HG03432 (cell line): ENCODE measurements at regions not wholly inside any gene's neighbourhood (a gene's known extent, or its start where the extent isn't known, plus 50 kb on each side); places are given as distances from the start of the nearest gene placed in this dataset.
A peak's percentile ranks its signal among the peaks of the same experiment; 100 is the strongest.
"Not testable (repeated sequence)": the region's sequence is repeated elsewhere in the genome, so short reads cannot be mapped to it uniquely, and the experiment has no call there.

Experiments used
- ATAC-seq: cut with Tn5 transposase; IDR thresholded peaks from one replicate; pipeline ENCODE4 v1.9.1; 2021; ENCODE audit warnings: mild to moderate bottlenecking, moderate library complexity; ENCODE audit not compliant: unreplicated experiment

DNA sequence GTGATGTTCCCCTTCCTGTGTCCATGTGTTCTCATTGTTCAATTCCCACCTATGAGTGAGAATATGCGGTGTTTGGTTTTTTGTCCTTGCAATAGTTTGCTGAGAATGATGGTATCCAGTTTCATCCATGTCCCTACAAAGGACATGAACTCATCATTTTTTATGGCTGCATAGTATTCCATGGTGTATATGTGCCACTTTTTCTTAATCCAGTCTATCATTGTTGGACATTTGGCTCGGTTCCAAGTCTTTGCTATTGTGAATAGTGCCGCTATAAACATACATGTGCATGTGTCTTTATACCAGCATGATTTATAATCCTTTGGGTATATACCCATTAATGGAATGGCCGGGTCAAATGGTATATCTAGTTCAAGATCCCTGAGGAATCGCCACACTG, 229.4 kb downstream of the HTR1A start:
- ATAC-seq = not testable (repeated sequence)

DNA sequence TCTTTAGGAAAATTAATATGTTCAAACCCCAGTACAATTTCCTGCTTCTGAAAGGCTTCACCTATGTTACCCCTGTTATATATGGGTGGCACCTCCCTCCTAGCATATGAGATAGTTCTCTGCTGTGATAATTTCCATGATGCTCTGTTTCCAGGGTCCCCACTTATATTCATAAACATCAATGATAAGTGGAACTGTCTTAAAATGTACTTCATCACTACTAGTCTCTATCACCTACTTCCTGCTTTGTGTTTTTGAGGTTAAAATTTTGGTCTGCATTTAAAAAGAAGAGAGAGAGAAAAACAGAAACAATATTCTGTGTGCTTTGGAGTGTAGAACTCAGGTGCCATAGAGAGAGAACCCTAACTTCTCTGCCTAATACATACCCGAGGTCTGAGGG, 234.7 kb downstream of the HTR1A start:
- no peak for ATAC-seq

DNA sequence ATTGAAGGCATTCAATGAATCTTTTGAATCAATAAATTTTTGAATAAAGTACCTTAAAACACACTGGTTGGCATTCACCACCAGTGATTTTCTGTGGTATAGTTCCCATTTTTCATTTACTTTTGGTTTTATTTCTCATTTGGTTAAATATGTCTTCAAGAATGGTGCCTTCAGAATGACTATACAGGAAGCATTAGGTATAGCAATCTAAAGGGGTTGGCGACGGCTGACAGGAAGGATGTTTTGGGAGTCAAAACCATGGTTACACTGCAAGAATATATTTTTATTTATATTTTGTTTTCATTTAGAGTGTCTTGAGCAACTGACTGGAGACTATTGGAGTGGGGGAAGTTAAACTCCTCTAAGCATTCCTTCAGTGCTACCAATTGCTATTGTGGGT, 235.7 kb downstream of the HTR1A start:
- peak; percentile 85 for ATAC-seq

DNA sequence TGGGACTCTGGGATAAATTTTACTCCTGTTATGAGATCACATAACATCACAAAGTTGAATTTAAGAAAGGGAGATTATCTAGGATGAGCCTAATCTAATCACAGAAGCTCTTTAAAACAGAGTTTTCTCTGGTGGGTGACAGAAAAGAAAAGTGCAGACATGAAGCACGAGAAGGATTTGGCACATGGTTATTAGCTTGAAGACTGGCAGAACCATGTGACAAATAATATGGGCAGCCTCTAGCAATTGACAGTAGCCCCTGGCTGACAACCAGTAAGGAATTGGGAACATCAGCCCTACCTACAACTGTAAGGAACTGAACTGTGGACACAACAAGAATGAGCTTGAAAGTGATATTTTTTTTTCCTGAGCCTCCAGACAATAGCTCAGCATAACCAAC, 243.1 kb downstream of the HTR1A start:
- no peak for ATAC-seq

DNA sequence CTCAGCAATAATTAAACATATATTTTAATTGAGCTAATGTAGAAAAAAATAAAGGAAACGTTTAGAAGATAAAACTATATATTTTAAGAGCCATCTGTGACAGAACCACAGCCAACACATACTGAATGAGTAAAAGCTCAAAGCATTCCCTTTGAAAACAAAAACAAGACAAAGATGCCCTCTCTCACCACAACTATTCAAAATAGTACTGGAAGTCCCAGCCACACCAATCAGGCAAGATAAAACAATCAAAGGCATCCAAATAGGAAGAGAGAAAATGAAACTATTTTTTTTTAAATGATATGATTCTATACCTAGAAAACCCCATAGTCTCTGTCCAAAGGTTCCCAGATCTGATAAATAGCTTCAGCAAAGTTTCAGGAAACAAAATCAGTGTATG, 262.0 kb downstream of the HTR1A start:
- no peak for ATAC-seq

DNA sequence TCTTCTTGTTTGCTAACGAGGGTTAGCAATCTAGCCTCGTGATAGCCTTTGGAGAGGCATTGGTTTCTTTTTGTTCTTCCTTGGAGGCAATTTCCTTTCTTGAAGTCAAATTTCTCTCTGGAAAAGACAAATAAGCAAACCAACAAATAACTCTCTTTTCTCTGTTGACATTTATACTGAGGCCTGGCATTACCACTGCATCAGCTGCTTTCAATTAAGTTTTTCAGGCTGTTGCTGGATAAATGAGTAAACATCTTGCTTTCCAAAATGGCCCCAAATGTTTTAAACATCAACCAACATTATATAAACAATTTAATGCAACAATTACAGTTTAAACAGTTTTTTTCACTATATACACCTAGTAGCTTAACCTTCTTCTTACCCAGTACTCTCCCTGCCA, 264.4 kb downstream of the HTR1A start:
- no peak for ATAC-seq

DNA sequence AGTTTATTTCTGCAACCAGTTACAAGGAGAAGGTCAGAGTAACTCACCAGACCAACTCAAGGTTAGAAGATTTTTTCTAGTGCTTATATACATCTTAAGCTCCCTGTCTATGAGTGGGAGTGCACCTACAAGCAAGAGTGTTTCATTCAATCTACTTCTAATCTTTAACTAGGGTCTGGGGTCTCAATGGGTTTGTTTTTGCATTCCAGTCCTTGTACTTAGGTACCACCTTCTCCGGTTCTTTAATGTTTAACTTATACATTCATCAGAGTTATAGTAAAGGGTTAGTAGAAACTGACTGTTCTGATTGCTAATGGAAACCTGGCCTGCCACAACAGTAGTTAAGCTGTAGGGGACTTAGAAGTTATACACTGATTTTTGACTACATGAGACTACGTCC, 271.7 kb downstream of the HTR1A start:
- ATAC-seq = no peak

DNA sequence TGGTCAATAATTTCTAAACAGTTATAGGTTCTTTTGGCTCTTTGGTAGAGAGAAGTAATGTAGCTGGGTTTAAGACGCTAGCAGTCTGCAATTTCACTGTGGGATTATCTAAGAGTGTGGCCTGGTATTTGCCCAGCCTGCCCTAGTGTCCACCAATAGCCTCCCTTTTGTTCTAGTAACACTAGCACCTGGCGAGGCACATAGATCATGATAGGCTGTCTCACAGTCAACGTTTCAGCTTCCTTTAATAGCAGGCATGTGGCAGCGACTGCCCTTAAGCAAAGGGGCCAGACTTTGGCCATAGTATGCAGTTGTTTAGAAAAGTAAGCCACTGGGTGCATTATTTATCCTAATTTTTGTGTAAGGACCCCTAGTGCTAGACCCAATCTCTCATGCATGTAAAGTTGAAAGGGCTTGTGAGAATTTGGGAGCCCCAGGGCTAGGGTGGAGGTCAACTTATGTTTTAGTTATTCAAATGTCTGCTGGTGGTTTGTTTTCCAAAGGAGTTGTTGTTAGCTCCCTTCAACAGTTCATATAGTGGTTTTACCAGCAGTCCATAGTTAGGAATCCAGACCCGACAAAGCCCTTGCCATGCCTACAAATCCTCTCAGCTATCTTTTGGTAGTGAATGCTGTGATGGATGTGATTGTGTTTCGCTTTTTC, 274.3 kb downstream of the HTR1A start:
- ATAC-seq = no peak

DNA sequence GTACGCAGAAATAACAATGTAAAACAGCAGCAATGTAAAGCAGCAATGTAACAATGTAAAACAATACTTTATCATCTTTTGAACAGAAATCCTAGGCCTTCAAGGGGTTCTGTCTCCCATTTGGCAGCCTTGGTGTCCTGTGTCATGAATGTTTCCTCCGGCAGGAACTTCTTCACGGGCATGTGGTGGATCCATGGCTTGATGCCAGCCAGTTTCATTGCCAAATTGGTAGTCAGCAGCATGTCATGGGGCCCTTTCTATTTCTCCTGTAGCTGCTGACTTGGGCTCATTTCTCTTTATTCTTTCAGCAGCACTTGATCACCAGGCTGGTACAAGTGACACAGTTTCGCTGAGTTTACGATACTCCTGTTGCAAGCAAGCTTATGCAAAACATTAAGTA, 275.3 kb downstream of the HTR1A start:
- no peak for ATAC-seq

DNA sequence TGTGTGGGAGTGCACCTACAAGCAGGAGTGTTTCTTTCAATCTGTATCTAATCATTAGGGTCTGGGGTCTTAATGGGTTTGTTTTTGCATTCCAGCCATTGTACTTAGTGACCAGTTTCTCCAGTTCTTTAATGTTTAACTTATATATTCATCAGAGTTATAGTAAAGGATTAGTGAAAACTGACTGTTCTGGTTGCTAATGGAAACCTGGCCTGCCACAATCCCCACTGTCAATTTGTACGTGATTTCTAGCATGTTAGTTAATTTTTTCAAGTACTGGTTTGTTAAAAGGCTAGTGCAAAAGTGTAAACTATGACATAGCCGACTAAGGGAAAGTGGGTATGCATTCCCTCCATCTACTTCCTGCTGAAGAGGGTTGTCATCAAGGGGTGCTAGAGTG, 276.1 kb downstream of the HTR1A start:
- no peak for ATAC-seq

DNA sequence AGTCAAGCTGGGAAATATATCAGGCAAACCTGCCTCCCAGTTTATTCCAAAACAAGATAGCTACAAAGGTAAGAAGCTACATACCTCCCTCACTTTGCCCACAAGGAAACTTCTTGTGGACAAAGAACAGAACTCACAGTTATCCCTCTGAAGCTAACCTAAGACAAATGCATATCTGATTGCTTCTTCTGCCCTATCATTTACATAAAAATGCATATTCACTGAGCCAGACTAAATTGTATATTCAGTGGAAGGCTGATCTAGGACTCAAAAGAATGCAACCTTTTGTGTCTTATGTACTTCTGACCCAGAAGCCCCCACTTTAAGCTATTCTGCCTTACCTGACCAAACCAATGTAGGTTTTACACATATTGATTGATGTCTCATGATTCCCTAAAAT, 276.8 kb downstream of the HTR1A start:
- no peak for ATAC-seq

DNA sequence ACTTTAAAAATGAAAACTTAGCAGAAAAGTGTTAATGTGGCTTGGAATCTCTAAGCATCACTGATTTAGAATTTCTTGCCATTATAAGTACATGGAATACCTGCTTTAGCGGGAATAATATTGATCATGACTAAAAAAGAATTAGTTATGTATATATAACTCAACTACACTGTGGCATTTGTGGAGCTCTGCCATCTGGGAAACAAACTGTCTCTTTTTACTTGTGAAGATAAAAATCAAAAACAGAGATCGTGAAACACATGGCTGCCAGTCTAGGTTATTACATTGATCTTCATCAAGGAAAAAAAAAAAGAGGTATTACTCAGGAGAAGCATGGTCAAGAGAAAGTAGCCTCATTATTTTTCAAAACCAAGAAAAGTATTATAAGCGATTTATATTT, 287.4 kb downstream of the HTR1A start:
- ATAC-seq = no peak

DNA sequence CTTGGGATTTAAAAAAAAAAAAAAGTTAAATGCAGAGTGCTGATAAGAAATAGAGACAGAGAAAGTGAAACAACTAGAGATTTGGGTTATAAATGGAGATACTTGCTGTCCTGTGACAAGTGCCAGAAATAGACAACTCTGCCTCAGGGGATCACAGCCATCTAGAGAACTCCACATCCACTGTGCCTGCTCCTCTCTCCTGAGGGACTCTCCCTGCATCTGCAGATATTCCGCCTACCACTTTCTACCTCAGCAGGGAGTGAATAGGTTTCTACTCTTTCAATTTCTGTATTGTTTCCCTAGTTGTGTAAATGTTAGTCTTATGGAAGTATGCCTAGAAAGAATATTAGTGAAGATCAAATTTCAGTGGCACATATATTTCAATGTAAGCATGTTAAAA, 307.2 kb downstream of the HTR1A start:
- ATAC-seq = no peak

DNA sequence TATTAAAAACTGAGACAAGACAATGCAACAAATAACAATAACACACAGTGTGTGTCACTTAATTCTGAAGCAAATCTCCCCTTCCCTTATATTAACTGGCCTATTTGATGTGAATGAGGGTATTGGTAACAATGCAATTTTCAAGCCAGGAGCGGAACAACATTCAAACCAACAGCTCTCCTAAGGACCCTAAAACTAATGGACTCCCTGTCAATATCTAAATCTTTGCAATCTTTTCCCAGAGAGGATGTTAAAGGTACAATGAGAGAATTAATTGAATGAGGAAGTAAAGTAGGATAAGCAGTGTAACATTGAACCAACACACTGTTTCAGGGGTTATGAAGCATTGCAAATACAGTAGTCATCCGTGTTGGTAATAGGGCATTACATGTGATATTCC, 311.7 kb downstream of the HTR1A start:
- no peak for ATAC-seq

DNA sequence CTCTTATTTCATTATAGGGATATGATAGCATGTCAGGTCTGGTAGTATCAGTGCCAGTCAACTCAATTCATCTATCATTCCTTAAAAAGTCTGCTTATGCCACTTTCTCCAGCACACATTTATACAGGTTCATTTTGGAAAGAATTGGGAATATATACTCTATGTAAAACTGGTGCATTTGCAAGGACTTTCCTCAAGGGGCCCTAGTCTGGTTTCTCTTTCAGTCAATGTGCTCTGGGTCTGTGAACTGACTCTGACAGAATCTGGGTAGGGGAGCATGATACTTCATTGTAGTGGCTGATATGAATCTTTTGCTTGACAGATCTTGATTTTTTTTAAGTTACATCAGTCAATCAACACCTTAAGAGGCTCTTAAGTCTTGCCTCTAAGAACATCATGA, 313.9 kb downstream of the HTR1A start:
- ATAC-seq = no peak

DNA sequence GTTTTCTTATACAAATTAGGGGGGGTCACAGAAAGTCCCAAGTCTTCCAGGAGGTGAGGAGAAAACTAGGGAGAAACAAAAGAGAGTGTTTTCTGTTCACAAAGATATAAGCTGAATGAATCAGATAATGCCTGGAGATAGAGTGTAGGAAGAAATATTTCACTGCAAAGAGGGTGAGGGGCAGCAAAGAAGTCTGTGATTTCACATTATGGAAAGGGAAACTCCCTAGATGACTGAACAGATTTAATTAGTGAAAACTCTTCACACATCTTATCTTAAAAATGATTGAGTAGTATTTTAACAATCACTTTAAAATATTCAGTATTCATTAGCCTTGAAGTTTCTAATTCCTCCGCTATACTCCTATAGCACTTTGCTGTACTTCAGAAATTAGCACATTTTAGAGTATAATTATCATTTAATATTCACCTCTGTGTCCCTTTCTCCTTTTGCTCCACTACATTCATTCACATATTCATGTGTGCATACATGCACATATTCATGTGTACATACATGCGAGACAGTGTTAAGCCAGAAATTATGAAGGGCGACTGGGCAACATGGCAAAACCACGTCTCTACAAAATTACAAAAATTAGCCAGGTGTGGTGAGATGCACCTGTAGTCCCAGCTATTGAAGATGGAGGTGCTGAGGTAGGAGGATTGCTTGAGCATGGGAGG, 332.2 kb downstream of the HTR1A start:
- ATAC-seq = no peak

DNA sequence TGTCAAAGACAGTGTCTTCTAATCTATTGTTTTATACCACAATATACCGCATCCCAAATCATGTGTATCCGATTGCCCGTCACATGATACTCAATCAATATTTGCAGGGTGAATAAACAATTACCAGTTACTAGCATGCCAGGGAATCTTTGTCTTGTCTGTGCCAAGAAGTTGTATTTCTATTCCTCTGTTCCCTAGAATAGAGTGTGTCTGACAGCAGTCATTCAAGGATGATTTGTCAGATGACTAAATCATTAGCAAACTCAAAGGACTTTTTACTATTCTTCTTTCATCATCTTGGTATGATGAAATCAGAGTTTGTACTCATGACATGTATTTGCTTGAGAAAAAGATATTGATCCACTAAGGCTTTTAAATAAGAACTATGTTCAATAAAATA, 348.8 kb downstream of the HTR1A start:
- ATAC-seq = no peak

DNA sequence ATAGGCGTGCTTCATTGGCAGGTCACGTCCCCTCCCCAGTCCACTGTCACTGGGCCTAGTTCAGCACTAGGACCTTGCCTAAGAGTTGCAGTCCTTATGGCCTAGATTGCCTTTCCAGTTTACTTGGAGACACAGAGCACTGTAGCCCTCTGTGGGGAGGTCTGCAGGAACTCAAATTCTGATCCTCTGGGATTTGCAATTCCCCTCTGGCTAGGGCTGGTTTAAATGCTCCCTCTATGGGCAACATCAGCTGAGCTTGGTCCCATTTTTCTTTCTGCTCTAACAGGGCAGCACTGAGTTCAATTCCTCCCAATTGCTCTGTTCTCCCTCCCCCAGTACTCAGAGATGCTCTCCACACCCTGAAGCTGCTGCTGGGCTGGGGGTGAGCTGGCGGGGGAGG, 358.2 kb downstream of the HTR1A start:
- no peak for ATAC-seq

DNA sequence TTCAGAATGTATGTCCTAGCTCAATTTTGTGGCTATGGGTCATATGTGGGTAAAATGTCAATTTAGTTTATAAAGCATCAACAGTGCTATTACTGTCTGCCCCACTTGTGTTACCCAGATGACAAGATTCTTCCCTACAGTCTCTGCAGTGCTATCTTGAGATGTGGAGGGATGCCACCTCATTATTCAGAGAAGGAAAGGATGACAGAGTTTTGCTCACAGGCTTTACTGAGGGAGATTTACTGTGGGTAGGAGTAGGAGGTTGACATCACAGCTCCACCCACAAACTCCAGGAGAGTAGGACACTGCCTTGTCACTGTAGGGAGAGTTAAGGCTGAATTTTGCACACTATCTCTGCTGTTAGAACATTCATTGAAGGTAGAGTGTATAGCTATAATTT, 359.3 kb downstream of the HTR1A start:
- no peak for ATAC-seq

DNA sequence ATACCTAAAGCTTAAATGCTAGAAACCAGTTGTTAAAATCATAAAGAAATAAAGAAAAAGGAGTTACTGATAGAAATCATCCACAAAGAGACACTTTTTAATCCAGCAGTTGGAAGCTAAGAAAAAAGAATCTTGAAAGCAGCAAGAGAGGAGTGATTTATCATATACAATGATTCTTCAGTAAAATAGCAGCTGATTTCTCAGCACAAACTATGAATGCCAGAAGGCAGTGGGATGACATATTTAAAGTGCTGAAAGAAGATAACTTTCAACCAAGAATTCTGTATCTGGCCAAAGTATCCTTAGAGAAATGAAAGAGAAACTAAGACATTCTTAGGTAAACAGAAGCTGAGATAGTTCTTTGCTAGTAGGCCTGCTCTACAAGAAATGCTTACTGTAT, 366.0 kb downstream of the HTR1A start:
- ATAC-seq = no peak

DNA sequence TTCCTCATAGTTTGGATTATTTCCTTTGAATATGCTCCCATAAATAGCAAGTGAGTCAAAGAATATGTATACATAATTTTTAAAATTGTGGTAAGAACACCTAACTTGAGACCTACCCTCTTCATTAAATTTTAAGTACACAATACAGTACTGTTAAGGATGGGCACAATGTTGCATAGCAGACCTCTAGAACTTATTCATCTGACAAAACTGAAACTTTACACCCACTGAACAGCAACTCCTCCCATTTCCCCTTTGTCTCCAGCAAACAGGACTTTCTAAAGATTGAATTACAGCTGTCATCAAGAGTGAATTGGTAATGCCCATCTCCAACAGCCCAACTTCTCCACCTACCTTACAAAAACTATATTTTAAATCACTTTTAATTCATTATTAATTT, 388.9 kb downstream of the HTR1A start:
- ATAC-seq = peak; percentile 96

DNA sequence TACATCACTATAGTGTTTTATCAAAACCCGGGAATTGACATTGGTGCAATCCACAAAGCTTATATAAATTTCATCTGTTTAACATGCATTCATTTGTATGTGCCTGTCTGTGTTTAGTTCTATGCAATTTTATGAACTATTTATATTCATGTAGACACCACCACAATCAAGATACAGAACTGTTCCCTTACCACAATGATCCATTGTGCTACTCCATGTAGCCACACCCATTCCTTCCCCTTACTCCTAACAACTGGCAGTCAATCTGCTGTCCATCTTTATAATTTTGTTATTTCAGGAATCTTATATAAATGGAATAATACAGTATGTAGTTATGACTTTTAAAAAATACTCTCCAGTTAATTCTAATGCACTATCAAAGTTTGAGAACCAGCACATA, 389.5 kb downstream of the HTR1A start:
- no peak for ATAC-seq

DNA sequence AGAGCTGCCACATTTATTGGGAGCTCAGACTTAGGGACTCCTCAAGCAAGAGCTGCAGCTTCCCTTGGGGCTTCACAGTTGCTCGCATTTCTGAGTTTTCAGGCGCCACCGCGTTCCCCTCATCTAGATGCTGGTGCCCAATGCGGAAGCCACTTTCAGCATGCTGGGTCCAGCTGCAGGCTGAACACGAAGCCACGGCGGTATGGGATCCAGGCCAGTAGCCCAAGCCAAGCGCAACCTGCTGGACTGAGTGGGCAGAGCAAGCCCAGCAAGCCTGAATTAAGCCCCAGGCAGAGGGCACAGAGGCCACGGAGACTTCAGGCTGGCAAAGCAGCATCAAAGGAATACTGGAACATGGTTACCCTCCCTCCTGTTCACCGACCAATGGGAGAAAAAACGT, 391.5 kb downstream of the HTR1A start:
- no peak for ATAC-seq
